Skeletal muscle satellite cell (primary cell): ENCODE measurements at regions not wholly inside any gene's neighbourhood (a gene's known extent, or its start where the extent isn't known, plus 50 kb on each side); places are given as distances from the start of the nearest gene placed in this dataset.

Experiments used
- H3K27me3 ChIP-seq: 2 replicates; pipeline ENCODE4 v1.7.0; 2013; ENCODE audit warnings: low read length; ENCODE audit not compliant: control insufficient read depth, insufficient read depth
- H3K36me3 ChIP-seq: 2 replicates; pipeline ENCODE4 v1.7.0; 2013; ENCODE audit warnings: mild to moderate bottlenecking, control low read depth, low read length; ENCODE audit not compliant: insufficient read depth
- H3K4me1 ChIP-seq: 2 replicates; pipeline ENCODE4 v1.7.0; 2013; ENCODE audit warnings: low read length; ENCODE audit not compliant: control insufficient read depth, insufficient read depth
- H3K4me2 ChIP-seq: 2 replicates; pipeline ENCODE4 v1.7.0; 2013; ENCODE audit warnings: mild to moderate bottlenecking, low read length
- H3K4me3 ChIP-seq: 2 replicates; pipeline ENCODE4 v1.7.0; 2013; ENCODE audit warnings: low read length
- H3K9ac ChIP-seq: 2 replicates; pipeline ENCODE4 v1.7.0; 2013; ENCODE audit warnings: mild to moderate bottlenecking, low read depth, low read length, moderate library complexity
- H3K9me3 ChIP-seq: replicated peaks from 2 replicates; pipeline ENCODE4 v1.7.0; 2013; ENCODE audit warnings: mild to moderate bottlenecking, control low read depth, low read length

- Histone ChIP-seq H3K4me1 (no peaks in the 10 kb centered on the region), H3K36me3 (no peaks in the 10 kb centered on the region), H3K4me3 (no peak overlapping the region), H3K27me3 (no peaks in the 10 kb centered on the region), H3K4me2 (no peak overlapping the region), H3K9ac (no peak overlapping the region), H3K9me3 (peaks cover 11% of the 10 kb centered on the region)
Measured at GRCh38 chr2:104004821-104005220, 849.1 kb upstream of the POU3F3 start.

- H3K27me3 ChIP-seq: no peaks in the 10 kb centered on the region
- no peak overlapping the region for H3K4me2 ChIP-seq
- H3K36me3 ChIP-seq: no peaks in the 10 kb centered on the region
- peaks cover 4% of the 10 kb centered on the region for H3K9me3 ChIP-seq
- H3K9ac ChIP-seq: no peak overlapping the region
- no peaks in the 10 kb centered on the region for H3K4me1 ChIP-seq
- H3K4me3 ChIP-seq: no peak overlapping the region
Measured at GRCh38 chr2:104016801-104017200, 837.1 kb upstream of the POU3F3 start.

- Histone ChIP-seq H3K4me3 (no peak overlapping the region), H3K9ac (no peak overlapping the region), H3K9me3 (peaks cover 4% of the 10 kb centered on the region), H3K4me1 (no peaks in the 10 kb centered on the region), H3K4me2 (no peak overlapping the region), H3K27me3 (no peaks in the 10 kb centered on the region), H3K36me3 (no peaks in the 10 kb centered on the region)
Measured at GRCh38 chr2:104023306-104023705, 830.6 kb upstream of the POU3F3 start.

GRCh38 chr2:104023765-104024164, 830.1 kb upstream of the POU3F3 start:
- H3K9me3 ChIP-seq: peaks cover 4% of the 10 kb centered on the region
- H3K36me3 ChIP-seq: no peaks in the 10 kb centered on the region
- no peak overlapping the region for H3K4me2 ChIP-seq
- no peak overlapping the region for H3K9ac ChIP-seq
- no peaks in the 10 kb centered on the region for H3K4me1 ChIP-seq
- no peaks in the 10 kb centered on the region for H3K27me3 ChIP-seq
- no peak overlapping the region for H3K4me3 ChIP-seq

- H3K9ac ChIP-seq: no peak overlapping the region
- no peaks in the 10 kb centered on the region for H3K4me1 ChIP-seq
- H3K27me3 ChIP-seq: no peaks in the 10 kb centered on the region
- H3K36me3 ChIP-seq: no peaks in the 10 kb centered on the region
- H3K4me2 ChIP-seq: no peak overlapping the region
- no peak overlapping the region for H3K4me3 ChIP-seq
- H3K9me3 ChIP-seq: peaks cover 4% of the 10 kb centered on the region
Measured at GRCh38 chr2:104025295-104025694, 828.6 kb upstream of the POU3F3 start.

GRCh38 chr2:104026725-104027124, 827.2 kb upstream of the POU3F3 start:
- no peaks in the 10 kb centered on the region for H3K36me3 ChIP-seq
- H3K9ac ChIP-seq: no peak overlapping the region
- H3K4me2 ChIP-seq: no peak overlapping the region
- H3K4me1 ChIP-seq: no peaks in the 10 kb centered on the region
- no peak overlapping the region for H3K4me3 ChIP-seq
- no peaks in the 10 kb centered on the region for H3K9me3 ChIP-seq
- no peaks in the 10 kb centered on the region for H3K27me3 ChIP-seq

- no peaks in the 10 kb centered on the region for H3K36me3 ChIP-seq
- H3K9me3 ChIP-seq: no peaks in the 10 kb centered on the region
- no peaks in the 10 kb centered on the region for H3K27me3 ChIP-seq
- H3K4me3 ChIP-seq: no peak overlapping the region
- no peak overlapping the region for H3K4me2 ChIP-seq
- H3K4me1 ChIP-seq: no peaks in the 10 kb centered on the region
- no peak overlapping the region for H3K9ac ChIP-seq
Measured at GRCh38 chr2:104027321-104027720, 826.6 kb upstream of the POU3F3 start.

- Histone ChIP-seq H3K27me3 (no peaks in the 10 kb centered on the region), H3K9me3 (no peaks in the 10 kb centered on the region), H3K4me3 (no peak overlapping the region), H3K9ac (no peak overlapping the region), H3K4me2 (no peak overlapping the region), H3K36me3 (no peaks in the 10 kb centered on the region), H3K4me1 (no peaks in the 10 kb centered on the region)
Measured at GRCh38 chr2:104028061-104028460, 825.9 kb upstream of the POU3F3 start.

GRCh38 chr2:104033399-104033798, 820.5 kb upstream of the POU3F3 start:
- H3K9me3 ChIP-seq: no peaks in the 10 kb centered on the region
- no peaks in the 10 kb centered on the region for H3K27me3 ChIP-seq
- H3K4me1 ChIP-seq: no peaks in the 10 kb centered on the region
- H3K4me3 ChIP-seq: no peak overlapping the region
- no peak overlapping the region for H3K4me2 ChIP-seq
- H3K36me3 ChIP-seq: no peaks in the 10 kb centered on the region
- no peak overlapping the region for H3K9ac ChIP-seq

GRCh38 chr2:104040771-104041170, 813.1 kb upstream of the POU3F3 start:
- Histone ChIP-seq H3K9me3 (no peaks in the 10 kb centered on the region), H3K27me3 (no peaks in the 10 kb centered on the region), H3K4me3 (no peak overlapping the region), H3K36me3 (no peaks in the 10 kb centered on the region), H3K4me1 (no peaks in the 10 kb centered on the region), H3K9ac (no peak overlapping the region), H3K4me2 (no peak overlapping the region)

GRCh38 chr2:104041351-104041750, 812.6 kb upstream of the POU3F3 start:
- no peaks in the 10 kb centered on the region for H3K4me1 ChIP-seq
- no peak overlapping the region for H3K9ac ChIP-seq
- H3K4me3 ChIP-seq: no peak overlapping the region
- H3K4me2 ChIP-seq: no peak overlapping the region
- no peaks in the 10 kb centered on the region for H3K9me3 ChIP-seq
- H3K36me3 ChIP-seq: no peaks in the 10 kb centered on the region
- no peaks in the 10 kb centered on the region for H3K27me3 ChIP-seq

- H3K4me3 ChIP-seq: no peak overlapping the region
- no peaks in the 10 kb centered on the region for H3K36me3 ChIP-seq
- no peak overlapping the region for H3K4me2 ChIP-seq
- H3K9ac ChIP-seq: no peak overlapping the region
- no peaks in the 10 kb centered on the region for H3K9me3 ChIP-seq
- H3K4me1 ChIP-seq: no peaks in the 10 kb centered on the region
- H3K27me3 ChIP-seq: no peaks in the 10 kb centered on the region
Measured at GRCh38 chr2:104043864-104044263, 810.1 kb upstream of the POU3F3 start.
